ENCODE measurements at regions not wholly inside any gene's neighbourhood (a gene's known extent, or its start where the extent isn't known, plus 50 kb on each side); places are given as distances from the start of the nearest gene placed in this dataset.

DNA sequence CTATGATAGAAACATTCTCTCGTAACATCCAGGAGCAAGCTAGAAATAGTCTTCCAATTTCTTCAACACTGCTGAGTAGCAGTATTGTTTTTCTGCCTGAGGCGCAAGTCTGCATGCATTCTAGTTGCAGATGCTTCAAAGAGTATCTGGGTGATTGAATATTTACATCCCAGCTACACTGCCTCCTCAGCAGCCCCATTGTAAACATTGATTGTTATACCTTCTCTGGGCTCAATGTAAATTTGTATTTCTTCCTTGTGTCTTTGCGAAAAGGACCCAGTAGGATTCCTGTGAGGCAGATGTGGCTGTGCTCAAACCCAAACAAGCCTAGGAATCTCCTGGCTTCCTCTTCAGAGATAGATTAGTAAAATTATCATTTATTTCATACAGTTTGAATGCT is 320.7 kb downstream of the CDC14C start:
- H3K36me3 ChIP-seq (ENCODE audit: insufficient read depth, low read length): no peaks in the 10 kb centered on the region
- no peak overlapping the region for H3K9ac ChIP-seq (ENCODE audit: low read depth, low read length)
- peaks cover 34% of the 10 kb centered on the region for H3K4me1 ChIP-seq (ENCODE audit: insufficient read depth, low read length)
- H3K9me3 ChIP-seq (ENCODE audit: control insufficient read depth, insufficient read depth, low read length): no peaks in the 10 kb centered on the region

DNA sequence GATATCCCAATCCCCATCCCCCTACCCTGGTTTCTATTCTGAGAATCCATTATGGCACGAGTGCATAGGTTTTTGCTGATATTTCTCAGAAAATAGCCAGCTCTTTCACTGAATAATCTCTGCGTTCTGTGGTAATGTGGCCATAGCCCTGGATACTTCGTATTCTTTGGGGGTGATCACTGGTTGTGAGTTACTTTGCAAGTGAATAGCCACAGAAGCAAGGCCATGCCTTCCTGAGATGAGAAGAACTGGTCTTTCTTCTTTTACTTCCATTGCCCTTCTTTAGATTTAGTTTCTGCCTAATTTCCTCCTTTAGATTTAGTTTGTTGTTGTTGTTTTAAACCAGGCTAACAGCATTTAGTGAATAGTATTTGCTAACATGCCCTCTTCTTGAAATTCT is 323.4 kb downstream of the CDC14C start:
- Histone ChIP-seq H3K36me3 (ENCODE audit: insufficient read depth, low read length) (no peaks in the 10 kb centered on the region), H3K9me3 (ENCODE audit: control insufficient read depth, insufficient read depth, low read length) (no peaks in the 10 kb centered on the region), H3K4me1 (ENCODE audit: insufficient read depth, low read length) (peaks cover 34% of the 10 kb centered on the region), H3K9ac (ENCODE audit: low read depth, low read length) (no peak overlapping the region)

DNA sequence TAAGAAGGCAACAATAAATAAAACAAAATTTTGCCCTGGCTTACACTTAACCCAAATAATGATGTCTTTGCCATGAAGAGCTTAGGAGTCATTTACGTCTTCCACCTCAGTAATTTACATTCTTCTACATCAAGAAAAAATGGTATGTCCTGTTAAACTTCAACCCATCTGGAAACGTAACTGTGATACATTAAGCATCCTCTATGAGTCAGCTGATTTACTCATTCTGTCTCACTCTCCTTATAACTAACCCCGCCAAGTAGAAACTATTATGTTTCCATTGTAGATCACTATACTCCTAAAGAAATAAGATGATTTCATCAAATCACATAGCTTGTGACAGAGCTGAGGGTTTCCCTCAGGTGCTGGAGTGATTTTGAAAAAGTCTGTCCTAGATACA is 330.7 kb downstream of the CDC14C start:
- Histone ChIP-seq H3K9ac (ENCODE audit: low read depth, low read length) (no peak overlapping the region), H3K36me3 (ENCODE audit: insufficient read depth, low read length) (no peaks in the 10 kb centered on the region), H3K4me1 (ENCODE audit: insufficient read depth, low read length) (peaks cover 4% of the 10 kb centered on the region; the same call in 1 of the 2 replicates), H3K9me3 (ENCODE audit: control insufficient read depth, insufficient read depth, low read length) (no peaks in the 10 kb centered on the region)

DNA sequence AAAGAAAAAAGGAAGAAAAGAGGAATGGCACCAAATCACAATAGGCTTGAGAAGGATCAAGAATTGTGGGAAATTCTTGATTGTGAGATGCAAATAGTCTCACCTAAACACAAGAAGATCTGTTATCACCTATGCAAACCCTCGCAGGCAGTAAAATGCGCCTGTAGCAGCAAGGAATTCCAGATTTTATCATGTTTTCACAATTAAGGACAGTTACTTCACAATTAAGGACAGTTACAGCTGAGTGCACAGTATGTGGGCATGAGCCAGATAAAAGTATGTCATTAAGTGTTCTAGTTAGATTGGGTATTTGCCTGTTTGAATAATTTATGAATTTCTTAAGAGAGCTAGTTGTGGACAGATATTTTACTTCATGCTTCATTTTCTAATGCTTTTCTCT is 336.2 kb downstream of the CDC14C start:
- H3K36me3 ChIP-seq (ENCODE audit: insufficient read depth, low read length): no peaks in the 10 kb centered on the region
- H3K4me1 ChIP-seq (ENCODE audit: insufficient read depth, low read length): no peaks in the 10 kb centered on the region
- no peaks in the 10 kb centered on the region for H3K9me3 ChIP-seq (ENCODE audit: control insufficient read depth, insufficient read depth, low read length)
- no peak overlapping the region for H3K9ac ChIP-seq (ENCODE audit: low read depth, low read length)

DNA sequence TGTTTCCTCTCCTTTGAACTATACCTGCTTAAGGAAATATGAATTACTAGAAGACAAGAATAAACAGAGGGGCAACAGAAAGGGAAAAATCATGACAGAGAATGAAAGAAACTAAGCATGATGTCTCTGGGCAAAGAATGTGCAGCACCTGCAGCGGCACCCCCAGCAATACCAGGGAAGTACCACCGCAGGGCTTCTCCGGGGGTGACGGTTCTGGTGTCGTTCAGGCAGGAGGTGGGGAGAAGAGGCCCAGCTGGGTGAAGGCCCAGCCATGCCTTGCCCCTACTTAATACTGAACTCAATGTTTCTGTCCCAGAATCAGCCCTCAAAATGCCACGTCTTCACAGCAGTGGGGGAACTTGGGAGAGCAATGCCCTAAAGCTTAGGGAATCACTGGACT is 337.6 kb downstream of the CDC14C start:
- no peaks in the 10 kb centered on the region for H3K4me1 ChIP-seq (ENCODE audit: insufficient read depth, low read length)
- H3K9me3 ChIP-seq (ENCODE audit: control insufficient read depth, insufficient read depth, low read length): no peaks in the 10 kb centered on the region
- H3K9ac ChIP-seq (ENCODE audit: low read depth, low read length): no peak overlapping the region
- no peaks in the 10 kb centered on the region for H3K36me3 ChIP-seq (ENCODE audit: insufficient read depth, low read length)

DNA sequence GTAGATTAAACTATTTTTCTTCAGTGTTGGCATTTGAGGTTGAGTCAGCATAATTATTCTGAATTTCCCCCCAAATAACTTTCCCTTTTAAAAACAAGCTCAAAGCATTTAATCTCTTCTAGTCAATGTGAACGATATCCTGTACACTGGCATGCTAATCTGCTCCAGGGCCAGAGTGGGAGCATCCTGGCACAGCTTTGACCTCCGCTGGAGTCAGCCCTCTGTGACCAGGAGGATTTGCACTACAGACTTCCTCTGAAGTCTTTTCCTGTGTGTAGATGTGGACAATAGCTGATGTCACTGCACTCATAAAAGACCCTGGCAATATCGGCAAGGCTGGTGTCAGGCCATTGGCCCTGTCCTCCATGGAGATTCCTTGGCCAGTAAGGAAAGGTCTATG is 340.2 kb downstream of the CDC14C start:
- H3K4me1 ChIP-seq (ENCODE audit: insufficient read depth, low read length): no peaks in the 10 kb centered on the region
- no peaks in the 10 kb centered on the region for H3K9me3 ChIP-seq (ENCODE audit: control insufficient read depth, insufficient read depth, low read length)
- H3K36me3 ChIP-seq (ENCODE audit: insufficient read depth, low read length): no peaks in the 10 kb centered on the region
- no peak overlapping the region for H3K9ac ChIP-seq (ENCODE audit: low read depth, low read length)

DNA sequence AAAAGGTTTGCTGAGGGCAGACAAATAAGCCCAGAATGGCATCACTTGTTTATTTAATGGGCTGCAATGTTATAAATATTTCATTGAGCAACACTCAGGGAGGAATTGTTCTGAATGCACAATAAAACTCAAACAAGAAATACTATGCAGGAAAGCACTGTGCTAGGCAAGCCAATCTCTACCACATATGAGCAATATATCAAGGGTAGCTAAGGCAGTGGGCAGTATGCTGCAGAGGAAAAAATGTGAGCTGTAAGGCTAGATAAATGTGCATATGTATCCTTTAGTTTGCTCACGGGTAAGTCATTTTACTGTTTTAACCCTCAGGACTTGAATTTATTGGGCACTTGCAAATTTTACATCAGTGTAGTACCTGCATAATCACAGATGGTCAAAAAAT is 349.6 kb downstream of the CDC14C start:
- no peaks in the 10 kb centered on the region for H3K4me1 ChIP-seq (ENCODE audit: insufficient read depth, low read length)
- no peak overlapping the region for H3K9ac ChIP-seq (ENCODE audit: low read depth, low read length)
- H3K36me3 ChIP-seq (ENCODE audit: insufficient read depth, low read length): no peaks in the 10 kb centered on the region
- H3K9me3 ChIP-seq (ENCODE audit: control insufficient read depth, insufficient read depth, low read length): no peaks in the 10 kb centered on the region

DNA sequence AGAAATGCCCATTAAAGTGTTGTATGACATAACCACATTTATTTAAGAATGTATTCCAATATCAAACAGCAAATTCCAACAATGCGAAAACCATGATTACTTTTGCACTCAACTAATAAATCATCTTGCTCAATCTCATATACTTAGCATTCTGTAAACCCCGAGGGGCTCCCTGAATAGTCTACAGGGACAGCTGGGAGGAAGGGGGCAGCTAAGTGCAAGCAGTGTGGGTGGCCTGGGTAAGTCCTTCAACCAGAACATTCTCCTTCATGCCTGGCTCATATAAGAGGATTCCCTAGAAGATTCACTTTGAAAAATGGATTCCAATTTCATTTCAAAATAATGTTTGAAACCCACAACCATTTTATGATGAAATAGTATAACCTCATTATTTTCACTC is 355.5 kb downstream of the CDC14C start:
- Histone ChIP-seq H3K4me1 (ENCODE audit: insufficient read depth, low read length) (peaks cover 2% of the 10 kb centered on the region; the same call in 1 of the 2 replicates), H3K9me3 (ENCODE audit: control insufficient read depth, insufficient read depth, low read length) (no peaks in the 10 kb centered on the region), H3K36me3 (ENCODE audit: insufficient read depth, low read length) (no peaks in the 10 kb centered on the region), H3K9ac (ENCODE audit: low read depth, low read length) (no peak overlapping the region)

DNA sequence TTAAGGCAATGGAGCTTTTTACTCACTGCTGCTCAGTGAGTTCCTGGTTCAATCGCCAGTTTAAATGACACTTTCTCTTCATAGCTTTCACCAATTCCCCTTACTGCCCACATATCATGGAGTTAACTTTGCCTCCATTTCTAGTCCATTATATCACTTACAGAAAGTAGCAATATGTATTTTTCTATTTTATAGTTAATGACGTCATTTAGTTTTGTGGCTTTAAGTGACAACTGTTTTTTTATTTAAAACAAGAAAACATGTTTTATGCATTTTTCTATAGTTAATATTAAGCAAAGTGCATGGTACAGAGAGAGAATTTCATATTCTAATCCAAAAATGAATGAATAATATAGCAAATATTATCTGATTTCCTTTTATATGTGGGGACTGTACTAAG is 363.3 kb downstream of the CDC14C start:
- Histone ChIP-seq H3K9ac (ENCODE audit: low read depth, low read length) (no peak overlapping the region), H3K36me3 (ENCODE audit: insufficient read depth, low read length) (no peaks in the 10 kb centered on the region), H3K4me1 (ENCODE audit: insufficient read depth, low read length) (peaks cover 2% of the 10 kb centered on the region; the same call in 1 of the 2 replicates), H3K9me3 (ENCODE audit: control insufficient read depth, insufficient read depth, low read length) (no peaks in the 10 kb centered on the region)

DNA sequence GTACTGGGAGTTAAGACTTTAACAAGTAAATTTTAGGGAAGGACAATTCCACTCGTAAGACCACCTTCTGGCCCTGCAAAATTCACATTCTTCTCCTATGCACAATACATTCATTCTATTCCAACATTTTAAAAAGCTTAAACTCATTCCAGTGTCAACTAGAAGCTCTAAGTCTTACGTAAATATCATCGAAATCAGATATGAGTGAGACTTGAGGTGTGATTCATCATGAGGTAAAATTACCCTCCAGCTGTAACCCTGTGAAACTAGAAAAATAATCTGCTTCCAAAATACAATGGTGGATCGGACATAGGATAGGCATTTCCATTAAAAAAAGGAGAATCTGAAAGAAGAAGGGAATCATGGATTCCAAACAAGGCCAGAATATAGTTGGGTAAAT is 370.3 kb downstream of the CDC14C start:
- H3K36me3 ChIP-seq (ENCODE audit: insufficient read depth, low read length): no peaks in the 10 kb centered on the region
- no peaks in the 10 kb centered on the region for H3K4me1 ChIP-seq (ENCODE audit: insufficient read depth, low read length)
- no peaks in the 10 kb centered on the region; the same call in 1 of the 2 replicates for H3K9me3 ChIP-seq (ENCODE audit: control insufficient read depth, insufficient read depth, low read length)
- no peak overlapping the region for H3K9ac ChIP-seq (ENCODE audit: low read depth, low read length)

DNA sequence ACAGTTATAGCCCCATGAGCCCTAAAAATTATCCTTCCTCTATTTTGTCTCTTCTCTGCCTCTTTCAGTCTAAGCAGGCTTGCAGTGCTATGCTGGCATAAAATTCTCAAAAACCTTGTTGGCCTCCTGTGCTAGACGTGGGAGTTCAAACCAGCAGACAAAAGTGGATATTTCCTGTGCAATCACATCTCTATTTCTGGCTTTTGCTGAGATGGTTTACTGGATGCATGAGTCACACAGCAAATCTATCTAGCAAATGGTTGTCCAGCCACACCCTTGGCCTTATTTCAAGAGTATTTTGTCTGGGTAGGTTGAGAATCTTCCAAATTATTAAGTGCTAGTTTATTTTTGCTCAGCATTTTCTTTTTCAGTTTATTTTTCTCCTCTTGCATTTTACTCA is 370.8 kb downstream of the CDC14C start:
- Histone ChIP-seq H3K9me3 (ENCODE audit: control insufficient read depth, insufficient read depth, low read length) (no peaks in the 10 kb centered on the region; the same call in 1 of the 2 replicates), H3K4me1 (ENCODE audit: insufficient read depth, low read length) (no peaks in the 10 kb centered on the region), H3K36me3 (ENCODE audit: insufficient read depth, low read length) (no peaks in the 10 kb centered on the region), H3K9ac (ENCODE audit: low read depth, low read length) (no peak overlapping the region)

DNA sequence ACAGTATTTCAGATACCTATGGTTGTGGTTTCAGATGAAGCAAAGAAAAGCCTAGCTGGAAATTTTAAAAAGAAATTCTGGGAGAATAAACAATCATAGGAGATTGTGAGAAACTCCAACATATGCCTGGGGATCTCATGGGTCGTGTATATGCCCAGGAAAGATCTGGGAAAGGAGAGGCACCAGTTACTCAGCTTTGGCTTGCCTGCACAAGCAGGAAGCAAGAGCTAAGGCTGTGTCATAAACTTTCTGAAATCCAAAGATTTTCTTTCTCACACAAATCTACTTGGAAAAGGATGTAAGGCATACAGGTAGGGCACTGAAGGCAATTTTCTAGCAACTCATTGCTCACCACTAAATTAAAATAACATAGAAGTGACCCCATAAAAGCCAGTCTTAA is 373.6 kb downstream of the CDC14C start:
- Histone ChIP-seq H3K4me1 (ENCODE audit: insufficient read depth, low read length) (no peaks in the 10 kb centered on the region), H3K9ac (ENCODE audit: low read depth, low read length) (no peak overlapping the region), H3K9me3 (ENCODE audit: control insufficient read depth, insufficient read depth, low read length) (no peaks in the 10 kb centered on the region; the same call in 1 of the 2 replicates), H3K36me3 (ENCODE audit: insufficient read depth, low read length) (no peaks in the 10 kb centered on the region)

DNA sequence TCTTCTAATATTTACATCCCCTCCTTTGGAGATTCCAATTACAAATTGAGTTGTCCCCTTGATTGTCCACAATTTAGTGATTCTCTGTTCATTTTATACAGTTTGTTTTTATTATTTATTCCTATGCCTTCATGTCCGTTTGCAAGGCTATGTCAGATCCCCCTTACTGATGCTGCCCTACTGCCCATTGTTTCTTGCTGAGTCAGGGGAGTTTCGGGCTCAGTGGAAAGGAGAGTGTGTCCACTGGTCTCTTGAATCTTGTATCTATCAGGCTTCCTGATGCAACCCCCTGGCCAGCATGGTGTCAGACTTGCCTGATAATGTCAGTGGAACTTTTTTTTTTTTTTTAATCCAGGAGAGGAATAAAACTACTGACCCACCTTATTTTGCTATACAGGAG is 384.4 kb downstream of the CDC14C start:
- no peaks in the 10 kb centered on the region for H3K36me3 ChIP-seq (ENCODE audit: insufficient read depth, low read length)
- H3K4me1 ChIP-seq (ENCODE audit: insufficient read depth, low read length): no peaks in the 10 kb centered on the region
- H3K9ac ChIP-seq (ENCODE audit: low read depth, low read length): no peak overlapping the region
- no peaks in the 10 kb centered on the region for H3K9me3 ChIP-seq (ENCODE audit: control insufficient read depth, insufficient read depth, low read length)

DNA sequence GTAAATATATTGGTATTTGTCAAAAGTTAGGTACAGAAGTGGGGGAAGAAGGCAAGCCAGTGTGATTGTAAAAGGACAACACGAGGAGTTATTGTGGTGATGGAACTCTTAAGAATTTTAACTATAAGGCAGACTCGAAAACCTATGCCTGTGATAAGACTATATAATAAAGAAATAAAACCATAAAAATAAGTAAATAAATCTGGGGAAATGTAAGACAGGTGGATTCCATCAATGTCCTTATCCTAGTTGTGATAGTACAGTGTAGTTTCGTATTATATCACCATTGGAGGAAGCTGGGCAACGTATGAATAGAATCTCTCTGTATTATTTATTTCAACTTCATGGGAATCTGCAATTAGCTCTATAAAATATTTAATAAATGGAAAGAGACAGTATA is 395.7 kb downstream of the CDC14C start:
- no peaks in the 10 kb centered on the region for H3K36me3 ChIP-seq (ENCODE audit: insufficient read depth, low read length)
- no peaks in the 10 kb centered on the region for H3K4me1 ChIP-seq (ENCODE audit: insufficient read depth, low read length)
- no peak overlapping the region for H3K9ac ChIP-seq (ENCODE audit: low read depth, low read length)
- H3K9me3 ChIP-seq (ENCODE audit: control insufficient read depth, insufficient read depth, low read length): no peaks in the 10 kb centered on the region

DNA sequence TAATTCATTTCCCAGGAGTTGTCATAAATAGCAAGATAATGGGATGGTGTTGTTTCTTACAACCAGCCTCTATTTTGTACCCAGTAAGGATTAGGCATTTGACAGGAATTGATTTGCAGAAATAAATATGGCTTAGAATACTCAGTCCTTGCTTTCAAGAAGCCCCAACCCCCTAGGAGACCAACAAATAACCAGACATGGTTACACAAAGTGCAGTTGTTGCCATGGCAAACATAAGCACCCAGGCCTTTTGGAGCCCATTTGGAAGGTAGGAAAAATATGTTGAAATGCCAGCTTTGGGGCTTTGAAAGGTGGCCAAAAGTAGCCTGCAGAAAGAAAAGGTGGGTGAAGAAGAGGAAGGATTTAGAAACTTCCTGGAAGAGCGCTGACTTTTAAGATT is 397.5 kb downstream of the CDC14C start:
- Histone ChIP-seq H3K9ac (ENCODE audit: low read depth, low read length) (no peak overlapping the region), H3K36me3 (ENCODE audit: insufficient read depth, low read length) (no peaks in the 10 kb centered on the region), H3K4me1 (ENCODE audit: insufficient read depth, low read length) (no peaks in the 10 kb centered on the region), H3K9me3 (ENCODE audit: control insufficient read depth, insufficient read depth, low read length) (no peaks in the 10 kb centered on the region)

DNA sequence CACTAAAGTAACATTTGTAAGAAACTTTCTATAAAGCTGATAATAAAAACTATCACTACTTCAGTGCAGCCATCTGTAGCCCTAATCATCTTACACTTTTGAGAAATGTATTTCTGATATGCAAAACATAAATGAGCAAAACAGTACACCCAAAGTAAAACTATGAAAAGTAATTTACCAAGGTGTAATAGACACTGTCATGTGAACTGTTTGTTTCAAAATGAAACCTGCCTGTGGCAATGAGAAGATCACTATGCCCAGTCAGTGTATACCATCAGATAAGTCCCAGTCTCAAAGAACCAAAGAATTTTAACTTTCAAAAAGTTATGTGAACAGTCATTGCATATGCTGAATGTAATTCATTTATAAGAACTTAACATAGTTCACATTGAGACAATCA is 398.1 kb downstream of the CDC14C start:
- no peaks in the 10 kb centered on the region for H3K4me1 ChIP-seq (ENCODE audit: insufficient read depth, low read length)
- H3K9me3 ChIP-seq (ENCODE audit: control insufficient read depth, insufficient read depth, low read length): no peaks in the 10 kb centered on the region
- no peak overlapping the region for H3K9ac ChIP-seq (ENCODE audit: low read depth, low read length)
- no peaks in the 10 kb centered on the region for H3K36me3 ChIP-seq (ENCODE audit: insufficient read depth, low read length)

All from ES-I3 (cell line).